PC-9 (cell line): ENCODE measurements at regions not wholly inside any gene's neighbourhood (a gene's known extent, or its start where the extent isn't known, plus 50 kb on each side); places are given as distances from the start of the nearest gene placed in this dataset.

ENCODE experiments used
- BruUV-seq: library from RNA; stranded (reverse); fragments of 400-500 nt; replicated peaks from 2 replicates; lab custom pipeline; 2021; lab: Mats Ljungman, UMichigan
- CTCF ChIA-PET: fragments of 300-600 bp; sonication (Branson Sonifier 250); formaldehyde crosslinking; loops from one replicate; lab custom pipeline; 2022; ENCODE audit warnings: antibody characterized with exemption; lab: Charles Lee
- POLR2A ChIA-PET: fragments of 300-600 bp; sonication (Branson Sonifier 250); formaldehyde crosslinking; loops from one replicate; lab custom pipeline; 2022; ENCODE audit warnings: antibody characterized with exemption; ENCODE audit not compliant: unreplicated experiment; lab: Charles Lee
- DNase-seq, 2 experiments: peaks; one replicate each; pipeline versions ENCODE4 v3.0.0 to v3.0.0-alpha.2; 2015 to 2022; ENCODE audit warnings: mixed read lengths in 1 of 2
- H2AFZ ChIP-seq: fragments of 200-600 bp; sonication (generic); 2 replicates; pipeline ENCODE4 v1.8.1; 2017; ENCODE audit warnings: antibody characterized with exemption
- H3F3A ChIP-seq: fragments of 200-600 bp; sonication (generic); 2 replicates; pipeline ENCODE4 v1.8.1; 2017; ENCODE audit warnings: antibody characterized with exemption, mild to moderate bottlenecking, low read depth; ENCODE audit not compliant: insufficient read depth
- H3K27ac ChIP-seq: fragments of 200-600 bp; sonication (generic); 2 replicates; pipeline ENCODE4 v1.6.1; 2016; ENCODE audit warnings: mixed run types
- H3K27me3 ChIP-seq: fragments of 200-600 bp; sonication (generic); 2 replicates; pipeline ENCODE4 v1.6.1; 2016; ENCODE audit warnings: low read depth, mixed run types; ENCODE audit not compliant: insufficient read depth
- H3K36me3 ChIP-seq: fragments of 200-600 bp; sonication (generic); 2 replicates; pipeline ENCODE4 v1.6.1; 2016; ENCODE audit warnings: low read depth, mixed run types
- H3K4me1 ChIP-seq: fragments of 200-600 bp; sonication (generic); replicated peaks from 2 replicates; pipeline ENCODE4 v1.6.1; 2016; ENCODE audit warnings: mixed run types; ENCODE audit not compliant: insufficient read depth
- H3K4me2 ChIP-seq: fragments of 200-600 bp; sonication (generic); 2 replicates; pipeline ENCODE4 v1.6.1; 2017; ENCODE audit warnings: mixed run types
- H3K4me3 ChIP-seq: fragments of 200-600 bp; sonication (generic); 2 replicates; pipeline ENCODE4 v1.6.1; 2016; ENCODE audit warnings: mixed run types
- H3K79me2 ChIP-seq: fragments of 200-600 bp; sonication (generic); 2 replicates; pipeline ENCODE4 v1.6.1; 2017; ENCODE audit warnings: low read depth, mixed run types
- H3K9me2 ChIP-seq: fragments of 200-600 bp; sonication (generic); 2 replicates; pipeline ENCODE4 v1.8.1; 2017; ENCODE audit warnings: mild to moderate bottlenecking; ENCODE audit not compliant: insufficient read depth
- H3K9me3 ChIP-seq: fragments of 200-600 bp; sonication (generic); 2 replicates; pipeline ENCODE4 v1.8.1; 2016; ENCODE audit warnings: low read depth; ENCODE audit not compliant: insufficient read depth
- H4K20me1 ChIP-seq: fragments of 200-600 bp; sonication (generic); 2 replicates; pipeline ENCODE4 v1.8.1; 2017; ENCODE audit not compliant: insufficient read depth
- EZH2 ChIP-seq: fragments of 200-600 bp; sonication (generic); IDR thresholded peaks from 2 replicates; pipeline ENCODE4 v1.8.0; 2017; ENCODE audit warnings: antibody characterized with exemption, low read depth
- intact Hi-C: fragments of 100-400 bp; cut with micrococcal nuclease; formaldehyde crosslinking; loops from one replicate; pipeline ENCODE4 v1.10.0; 2022; ENCODE audit not compliant: unreplicated experiment
- TF ChIP-seq, protein P1 (sequence below): fragments of 200-600 bp; sonication (generic); conservative IDR thresholded peaks from 2 replicates; pipeline ENCODE4 v1.6.1; 2017; ENCODE audit warnings: mixed run types, antibody characterized with exemption, mild to moderate bottlenecking, moderate library complexity

- no peaks in the 10 kb centered on the region for H4K20me1 ChIP-seq
- H3K4me2 ChIP-seq: no peak overlapping the region
- H2AFZ ChIP-seq: no peak overlapping the region
- intact Hi-C loops: no loop called here
- ChIA-PET POLR2A (no interaction called here), CTCF (no interaction called here)
- BruUV-seq: no TSS peak
- no peak overlapping the region for H3K4me3 ChIP-seq
- no peaks in the 10 kb centered on the region for H3K79me2 ChIP-seq
- no peaks in the 10 kb centered on the region for H3K9me3 ChIP-seq
- H3K27ac ChIP-seq: no peak overlapping the region
- no peak for TF ChIP-seq EZH2
- TF ChIP-seq, protein P1, sequence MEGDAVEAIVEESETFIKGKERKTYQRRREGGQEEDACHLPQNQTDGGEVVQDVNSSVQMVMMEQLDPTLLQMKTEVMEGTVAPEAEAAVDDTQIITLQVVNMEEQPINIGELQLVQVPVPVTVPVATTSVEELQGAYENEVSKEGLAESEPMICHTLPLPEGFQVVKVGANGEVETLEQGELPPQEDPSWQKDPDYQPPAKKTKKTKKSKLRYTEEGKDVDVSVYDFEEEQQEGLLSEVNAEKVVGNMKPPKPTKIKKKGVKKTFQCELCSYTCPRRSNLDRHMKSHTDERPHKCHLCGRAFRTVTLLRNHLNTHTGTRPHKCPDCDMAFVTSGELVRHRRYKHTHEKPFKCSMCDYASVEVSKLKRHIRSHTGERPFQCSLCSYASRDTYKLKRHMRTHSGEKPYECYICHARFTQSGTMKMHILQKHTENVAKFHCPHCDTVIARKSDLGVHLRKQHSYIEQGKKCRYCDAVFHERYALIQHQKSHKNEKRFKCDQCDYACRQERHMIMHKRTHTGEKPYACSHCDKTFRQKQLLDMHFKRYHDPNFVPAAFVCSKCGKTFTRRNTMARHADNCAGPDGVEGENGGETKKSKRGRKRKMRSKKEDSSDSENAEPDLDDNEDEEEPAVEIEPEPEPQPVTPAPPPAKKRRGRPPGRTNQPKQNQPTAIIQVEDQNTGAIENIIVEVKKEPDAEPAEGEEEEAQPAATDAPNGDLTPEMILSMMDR: no peak
- no peaks in the 10 kb centered on the region for H3K27me3 ChIP-seq
- H3F3A ChIP-seq: no peaks in the 10 kb centered on the region
- no peaks in the 10 kb centered on the region for H3K9me2 ChIP-seq
- no peaks in the 10 kb centered on the region for H3K4me1 ChIP-seq
- no peaks in the 10 kb centered on the region for H3K36me3 ChIP-seq
- no peak for DNase-seq
These were observed 190.1 kb downstream of the TMEM38B start for GRCh38 chr9:105884416-105884815.

DNA sequence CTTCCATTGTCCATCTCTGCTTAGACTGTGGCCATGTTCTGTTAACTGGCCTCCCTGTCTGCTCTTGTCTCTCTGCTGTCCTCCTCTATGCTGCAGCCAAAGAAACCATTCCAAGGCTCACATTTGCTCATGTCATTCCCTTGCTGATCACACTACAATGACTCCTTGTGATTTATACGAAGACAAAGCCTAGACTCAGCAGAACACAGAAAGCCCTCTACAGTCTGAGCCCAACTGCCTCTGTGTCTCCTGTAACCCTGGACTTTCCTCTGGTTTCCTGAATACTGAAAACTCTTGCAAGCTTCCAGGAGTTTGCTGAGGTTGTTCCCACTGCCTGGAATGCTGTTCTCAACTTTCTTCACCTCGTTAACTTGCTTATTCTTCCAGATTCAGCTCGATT lies 191.8 kb downstream of the TMEM38B start:
- Histone ChIP-seq H3K36me3 (no peaks in the 10 kb centered on the region), H2AFZ (no peak overlapping the region), H3K4me2 (no peak overlapping the region), H3K27ac (no peak overlapping the region), H3K4me1 (no peaks in the 10 kb centered on the region), H3K79me2 (no peaks in the 10 kb centered on the region), H3K4me3 (no peak overlapping the region), H3K9me3 (no peaks in the 10 kb centered on the region), H3K27me3 (no peaks in the 10 kb centered on the region), H3F3A (no peaks in the 10 kb centered on the region), H3K9me2 (no peaks in the 10 kb centered on the region), H4K20me1 (no peaks in the 10 kb centered on the region)
- POLR2A ChIA-PET: no interaction called here
- BruUV-seq: no TSS peak
- CTCF ChIA-PET: no interaction called here
- DNase-seq: no peak
- TF ChIP-seq, protein P1: no peak
- TF ChIP-seq EZH2: no peak
- intact Hi-C loops: no loop called here

- Histone ChIP-seq H3K27ac (no peak overlapping the region), H3K4me3 (no peak overlapping the region), H3K79me2 (no peaks in the 10 kb centered on the region), H3F3A (no peaks in the 10 kb centered on the region), H3K9me3 (no peaks in the 10 kb centered on the region), H3K36me3 (no peaks in the 10 kb centered on the region), H3K4me2 (no peak overlapping the region), H3K27me3 (no peaks in the 10 kb centered on the region), H3K4me1 (no peaks in the 10 kb centered on the region), H2AFZ (no peak overlapping the region), H3K9me2 (no peaks in the 10 kb centered on the region), H4K20me1 (no peaks in the 10 kb centered on the region)
- intact Hi-C loops: no loop called here
- ChIA-PET CTCF (no interaction called here), POLR2A (no interaction called here)
- TF ChIP-seq, protein P1: no peak
- no peak for TF ChIP-seq EZH2
- DNase-seq: no peak
- no TSS peak for BruUV-seq
These were observed 193.3 kb downstream of the TMEM38B start for GRCh38 chr9:105887679-105888078.
